ENCODE measurements at regions not wholly inside any gene's neighbourhood (a gene's known extent, or its start where the extent isn't known, plus 50 kb on each side); places are given as distances from the start of the nearest gene placed in this dataset.

DNA sequence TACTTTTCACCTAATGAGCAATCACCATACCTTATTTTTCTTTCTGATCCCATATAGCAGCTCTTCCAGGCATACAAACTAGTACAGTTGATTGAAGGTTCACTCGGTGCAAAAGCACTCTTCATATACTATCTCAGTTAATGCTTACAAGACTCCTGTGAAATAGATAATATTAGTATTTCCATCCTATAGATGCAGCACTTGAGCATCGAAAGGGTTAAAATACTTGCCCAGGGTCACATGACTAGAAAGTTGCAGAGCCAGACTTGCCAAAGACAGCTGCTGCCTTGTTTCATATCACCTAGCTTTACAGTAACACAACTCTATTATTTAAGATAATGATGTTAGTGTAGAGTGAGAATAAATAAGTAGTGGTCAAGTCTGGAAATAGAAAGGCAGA is 466.0 kb upstream of the TNP1 start:
- no peak for DNase-seq (ENCODE audit: low read depth)
- no peak overlapping the region for H3K4me3 ChIP-seq (ENCODE audit: control insufficient read depth, low read depth, low read length)
- TF ChIP-seq, protein P1, sequence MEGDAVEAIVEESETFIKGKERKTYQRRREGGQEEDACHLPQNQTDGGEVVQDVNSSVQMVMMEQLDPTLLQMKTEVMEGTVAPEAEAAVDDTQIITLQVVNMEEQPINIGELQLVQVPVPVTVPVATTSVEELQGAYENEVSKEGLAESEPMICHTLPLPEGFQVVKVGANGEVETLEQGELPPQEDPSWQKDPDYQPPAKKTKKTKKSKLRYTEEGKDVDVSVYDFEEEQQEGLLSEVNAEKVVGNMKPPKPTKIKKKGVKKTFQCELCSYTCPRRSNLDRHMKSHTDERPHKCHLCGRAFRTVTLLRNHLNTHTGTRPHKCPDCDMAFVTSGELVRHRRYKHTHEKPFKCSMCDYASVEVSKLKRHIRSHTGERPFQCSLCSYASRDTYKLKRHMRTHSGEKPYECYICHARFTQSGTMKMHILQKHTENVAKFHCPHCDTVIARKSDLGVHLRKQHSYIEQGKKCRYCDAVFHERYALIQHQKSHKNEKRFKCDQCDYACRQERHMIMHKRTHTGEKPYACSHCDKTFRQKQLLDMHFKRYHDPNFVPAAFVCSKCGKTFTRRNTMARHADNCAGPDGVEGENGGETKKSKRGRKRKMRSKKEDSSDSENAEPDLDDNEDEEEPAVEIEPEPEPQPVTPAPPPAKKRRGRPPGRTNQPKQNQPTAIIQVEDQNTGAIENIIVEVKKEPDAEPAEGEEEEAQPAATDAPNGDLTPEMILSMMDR (conservative IDR thresholded peaks at IDR 0.05; ENCODE audit: control insufficient read depth, insufficient read depth, low read depth, low read length), result no peak

GRCh38 chr2:217325251-217325650 is 465.4 kb upstream of the TNP1 start:
- DNase-seq (ENCODE audit: low read depth), result no peak
- TF ChIP-seq, protein P1 (conservative IDR thresholded peaks at IDR 0.05; ENCODE audit: control insufficient read depth, insufficient read depth, low read depth, low read length), result no peak

DNA sequence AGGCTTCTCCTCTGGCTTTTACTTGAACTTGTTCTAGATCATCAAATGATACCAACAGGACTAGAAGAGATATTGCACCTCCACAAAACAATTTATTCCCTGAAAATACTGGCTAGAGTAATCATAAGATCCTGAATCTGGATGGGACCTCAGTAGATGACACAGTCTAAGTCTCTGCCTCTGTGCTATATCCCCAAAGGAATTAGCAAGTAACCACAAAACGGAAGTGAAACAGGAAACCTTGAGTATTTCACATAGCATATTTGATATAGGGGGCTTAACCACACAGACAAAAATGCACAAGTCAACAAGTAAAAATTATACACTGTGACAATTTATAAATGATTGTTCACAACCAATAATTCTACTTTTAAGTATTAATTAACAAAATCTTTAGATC is 456.9 kb upstream of the TNP1 start:
- TF ChIP-seq, protein P1 (conservative IDR thresholded peaks at IDR 0.05; ENCODE audit: control insufficient read depth, insufficient read depth, low read depth, low read length), result no peak
- DNase-seq (ENCODE audit: low read depth), result peak; percentile 39
- no peak overlapping the region for H3K4me3 ChIP-seq (ENCODE audit: control insufficient read depth, low read depth, low read length)

More at GRCh38 chr2:217325251-217325650, 465.4 kb upstream of the TNP1 start:
- no peak overlapping the region for H3K4me3 ChIP-seq (ENCODE audit: control insufficient read depth, low read depth, low read length)

DNA sequence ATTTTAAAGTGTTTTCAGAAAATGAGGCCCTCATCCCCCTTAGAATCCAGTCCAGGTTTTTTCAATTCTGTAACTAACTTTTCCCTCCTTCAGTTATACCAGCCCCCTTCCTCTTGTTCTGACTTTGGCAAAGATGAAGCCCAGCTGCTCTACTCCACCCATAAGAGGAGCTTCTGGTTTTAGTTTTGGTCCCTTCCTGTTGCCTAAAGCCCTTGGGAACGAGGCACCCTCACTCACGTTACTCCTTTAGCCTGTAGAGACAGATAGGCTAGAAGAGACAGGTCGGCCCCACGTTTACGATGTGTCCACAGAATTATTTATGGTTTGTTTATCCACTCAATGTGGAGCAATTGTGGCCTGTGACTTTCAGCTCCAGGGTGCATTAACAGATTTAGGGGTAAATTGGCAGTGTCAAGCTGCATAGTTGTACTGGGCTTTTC is 454.2 kb upstream of the TNP1 start:
- DNase-seq (ENCODE audit: low read depth), result no peak
- TF ChIP-seq, protein P1 (conservative IDR thresholded peaks at IDR 0.05; ENCODE audit: control insufficient read depth, insufficient read depth, low read depth, low read length), result no peak
- H3K4me3 ChIP-seq (ENCODE audit: control insufficient read depth, low read depth, low read length), result no peak overlapping the region

DNA sequence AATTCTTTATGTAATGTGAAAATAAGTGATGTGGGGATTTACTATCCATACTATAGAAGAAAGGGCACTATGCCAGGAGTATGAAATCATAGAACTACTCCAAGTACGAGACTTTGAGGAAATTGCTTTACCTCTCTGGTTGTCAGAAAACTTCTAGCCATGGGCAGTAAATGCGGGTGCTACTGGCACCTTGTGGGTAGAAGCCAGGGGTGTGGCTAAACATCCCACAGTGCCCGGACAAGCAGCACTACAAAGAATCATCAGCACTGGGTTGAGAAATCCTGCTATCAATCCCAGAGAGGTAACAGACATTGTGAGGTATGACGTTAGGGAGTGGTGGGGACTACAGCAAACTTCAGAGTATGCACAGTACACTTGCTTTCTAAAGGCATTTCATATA is 453.5 kb upstream of the TNP1 start:
- H3K4me3 ChIP-seq (ENCODE audit: control insufficient read depth, low read depth, low read length), result no peak overlapping the region
- TF ChIP-seq, protein P1 (conservative IDR thresholded peaks at IDR 0.05; ENCODE audit: control insufficient read depth, insufficient read depth, low read depth, low read length), result no peak
- DNase-seq (ENCODE audit: low read depth), result no peak

DNA sequence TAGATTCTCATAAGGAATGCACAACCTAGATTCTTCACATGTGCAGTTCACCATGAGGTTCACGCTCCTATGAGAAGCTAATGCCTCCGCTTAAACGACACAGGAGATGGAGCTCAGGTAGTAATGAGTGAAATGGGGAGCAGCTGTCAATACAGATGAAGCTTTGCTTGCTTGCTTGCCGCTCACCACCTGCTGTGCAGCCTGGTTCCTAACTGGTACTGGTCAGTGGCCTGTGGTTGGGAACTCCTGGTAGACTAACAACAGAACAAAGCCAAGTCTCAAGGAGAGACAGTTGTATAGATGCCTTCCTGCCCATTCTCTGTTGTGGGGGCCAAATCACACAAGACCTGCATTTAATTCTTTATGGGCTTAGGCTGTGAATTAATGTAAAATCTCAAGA is 449.2 kb upstream of the TNP1 start:
- TF ChIP-seq, protein P1 (conservative IDR thresholded peaks at IDR 0.05; ENCODE audit: control insufficient read depth, insufficient read depth, low read depth, low read length), result no peak
- no peak overlapping the region for H3K4me3 ChIP-seq (ENCODE audit: control insufficient read depth, low read depth, low read length)
- no peak for DNase-seq (ENCODE audit: low read depth)

DNA sequence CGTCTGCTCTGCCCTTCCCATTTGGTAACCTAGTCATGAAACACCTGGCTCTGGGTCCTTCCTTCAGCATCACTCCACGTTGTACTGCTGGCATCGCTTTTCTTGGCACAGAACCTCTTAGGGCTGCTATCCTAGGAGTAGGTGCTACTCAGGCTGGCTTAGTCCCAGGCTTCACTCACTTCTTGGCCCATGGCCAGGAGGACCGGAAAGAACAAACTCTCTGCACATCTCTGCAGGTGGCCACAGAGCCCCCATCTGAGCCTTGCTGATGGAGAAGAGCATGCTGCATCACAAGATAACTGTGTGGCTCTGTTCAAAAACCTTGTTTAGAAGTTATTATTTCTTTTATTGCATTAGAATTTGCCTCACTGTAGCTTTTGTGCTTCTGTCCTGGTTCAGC is 447.2 kb upstream of the TNP1 start:
- DNase-seq (ENCODE audit: low read depth), result no peak
- TF ChIP-seq, protein P1 (conservative IDR thresholded peaks at IDR 0.05; ENCODE audit: control insufficient read depth, insufficient read depth, low read depth, low read length), result no peak
- no peak overlapping the region for H3K4me3 ChIP-seq (ENCODE audit: control insufficient read depth, low read depth, low read length)
